DMS79 treated with DMSO at 0.1 percent for 48 hours (cell line): ENCODE measurements at regions not wholly inside any gene's neighbourhood (a gene's known extent, or its start where the extent isn't known, plus 50 kb on each side); places are given as distances from the start of the nearest gene placed in this dataset.
"Not testable (repeated sequence)": the region's sequence is repeated elsewhere in the genome, so short reads cannot be mapped to it uniquely, and the experiment has no call there.

Experiments used
- DNase-seq: peaks from one replicate; lab custom pipeline; 2025; lab: John Stamatoyannopoulos, UW

GRCh38 chr3:105119801-105120340 is 246.8 kb upstream of the ALCAM start:
- DNase-seq, result no peak

GRCh38 chr3:105130911-105131310 is 235.8 kb upstream of the ALCAM start:
- no peak for DNase-seq

GRCh38 chr3:105137911-105138310 is 228.8 kb upstream of the ALCAM start:
- DNase-seq, result no peak

DNA sequence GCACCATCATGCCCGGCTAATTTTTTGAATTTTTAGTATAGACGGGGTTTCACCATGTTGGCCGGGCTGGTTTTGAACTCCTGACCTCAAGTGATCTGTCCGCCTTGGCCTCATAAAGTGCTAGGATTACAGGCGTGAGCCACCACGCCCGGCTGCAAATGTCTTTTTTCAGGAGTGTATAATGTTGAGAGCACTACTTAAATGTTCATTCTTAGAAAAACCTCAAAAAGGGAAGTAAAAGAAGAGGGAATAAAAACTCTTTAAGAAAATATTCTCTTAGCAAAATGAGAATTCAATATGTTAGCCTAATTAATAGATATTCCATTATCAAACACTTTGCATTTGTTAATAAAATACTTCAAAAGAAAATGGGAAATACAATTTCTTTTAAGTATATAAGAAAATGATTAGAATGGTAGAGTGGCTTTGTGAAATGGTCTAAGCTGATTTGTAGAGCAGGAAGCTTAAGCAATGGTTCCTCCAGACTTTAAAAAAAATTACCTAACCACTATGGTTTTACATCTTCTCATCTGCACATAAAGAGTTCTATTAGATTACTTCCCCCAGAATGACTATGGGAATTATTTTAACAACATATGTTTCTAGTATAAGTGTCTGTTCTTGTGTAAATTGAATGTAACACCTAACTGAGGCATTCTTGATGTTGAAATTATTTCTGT is 226.7 kb upstream of the ALCAM start:
- no peak for DNase-seq

GRCh38 chr3:105140899-105141367 is 225.8 kb upstream of the ALCAM start:
- DNase-seq, result no peak

- DNase-seq, result no peak
These were observed 221.9 kb upstream of the ALCAM start for GRCh38 chr3:105144837-105145236.

DNA sequence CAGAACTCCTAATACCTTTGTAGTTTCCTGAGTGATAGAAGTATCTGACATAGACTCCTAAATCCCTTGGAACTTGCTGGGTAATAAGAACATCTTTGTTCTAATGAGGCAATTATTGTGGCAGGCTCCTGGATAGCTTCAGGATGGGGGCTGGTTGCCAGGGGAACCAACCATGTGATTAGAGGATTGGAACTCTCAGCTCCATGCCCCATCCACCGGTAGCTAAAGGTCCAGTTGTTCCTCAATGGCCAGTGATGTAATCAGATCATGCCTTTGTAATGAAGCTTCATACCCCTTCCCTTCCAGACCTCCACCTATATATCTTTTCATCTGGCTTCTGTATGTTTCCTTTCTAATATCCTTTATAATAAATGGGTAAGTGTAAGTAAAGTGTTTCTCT is 221.2 kb upstream of the ALCAM start:
- DNase-seq, result no peak

GRCh38 chr3:105149197-105149596 is 217.5 kb upstream of the ALCAM start:
- DNase-seq, result not testable (repeated sequence)

GRCh38 chr3:105152987-105153386 is 213.7 kb upstream of the ALCAM start:
- DNase-seq, result no peak

- no peak for DNase-seq
These were observed 212.0 kb upstream of the ALCAM start for GRCh38 chr3:105154692-105155091.

GRCh38 chr3:105157067-105157765 is 209.5 kb upstream of the ALCAM start:
- DNase-seq, result no peak

- no peak for DNase-seq
These were observed 209.0 kb upstream of the ALCAM start for GRCh38 chr3:105157766-105158085.

GRCh38 chr3:105158286-105158685 is 208.4 kb upstream of the ALCAM start:
- DNase-seq, result no peak

GRCh38 chr3:105162448-105162847 is 204.3 kb upstream of the ALCAM start:
- DNase-seq, result no peak

- DNase-seq, result no peak
These were observed 199.8 kb upstream of the ALCAM start for GRCh38 chr3:105166893-105167292.

DNA sequence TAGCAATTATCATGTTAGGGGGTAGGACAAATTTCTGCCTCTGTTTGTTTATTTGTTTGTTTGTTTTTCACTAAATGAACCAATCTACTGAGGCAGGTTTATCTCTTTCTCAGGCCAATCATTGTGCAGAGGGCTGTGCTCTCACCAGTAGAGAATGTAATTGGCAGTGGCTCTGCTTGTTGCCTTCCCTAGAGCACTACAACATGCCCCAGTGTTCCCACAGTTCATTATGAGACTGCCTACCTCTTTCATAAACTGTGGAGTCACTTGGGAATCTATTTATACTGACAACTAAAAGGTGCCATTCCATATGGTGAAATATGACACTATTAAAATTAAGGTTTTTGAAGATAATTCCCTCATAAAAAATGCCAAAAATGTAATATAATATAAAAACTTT is 196.3 kb upstream of the ALCAM start:
- DNase-seq, result no peak

- DNase-seq, result peak; percentile 96
These were observed 192.6 kb upstream of the ALCAM start for GRCh38 chr3:105174017-105174615.

DNA sequence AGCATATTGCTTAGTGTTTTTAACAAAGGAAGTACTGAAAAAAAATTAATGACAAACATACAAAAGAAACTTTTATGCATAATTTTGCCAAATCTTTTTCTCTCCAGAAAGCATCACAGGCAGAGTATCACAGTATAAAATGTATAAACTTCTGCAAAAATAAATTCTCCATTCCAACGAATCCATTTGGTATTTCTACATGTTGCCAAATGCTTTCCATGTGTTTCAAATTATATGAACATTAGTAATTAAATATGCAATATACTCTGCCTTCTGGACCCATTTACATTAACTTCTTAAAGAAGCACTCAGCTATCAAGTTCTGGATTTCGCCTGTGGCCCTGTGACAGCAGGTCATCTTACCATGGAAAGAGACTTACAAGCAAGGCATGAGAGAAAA is 189.1 kb upstream of the ALCAM start:
- DNase-seq, result no peak

DNA sequence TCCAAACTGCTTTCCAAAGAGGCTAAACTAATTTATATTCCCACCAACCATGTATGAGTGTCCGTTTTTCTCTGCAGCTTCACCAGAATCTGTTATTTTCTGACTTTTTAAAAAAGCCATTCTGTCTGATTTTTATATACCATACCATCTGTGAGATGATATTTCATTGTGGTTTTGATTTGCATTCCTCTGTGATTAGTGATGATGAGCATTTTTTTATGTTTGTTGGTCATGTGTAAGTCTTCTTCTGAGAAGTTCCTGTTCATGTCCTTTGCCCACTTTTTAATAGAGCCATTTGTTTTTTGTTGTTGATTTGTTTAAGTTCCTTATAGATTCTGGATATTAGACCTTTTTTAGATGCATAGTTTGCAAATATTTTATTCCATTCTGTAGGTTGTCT is 179.4 kb upstream of the ALCAM start:
- DNase-seq, result no peak

DNA sequence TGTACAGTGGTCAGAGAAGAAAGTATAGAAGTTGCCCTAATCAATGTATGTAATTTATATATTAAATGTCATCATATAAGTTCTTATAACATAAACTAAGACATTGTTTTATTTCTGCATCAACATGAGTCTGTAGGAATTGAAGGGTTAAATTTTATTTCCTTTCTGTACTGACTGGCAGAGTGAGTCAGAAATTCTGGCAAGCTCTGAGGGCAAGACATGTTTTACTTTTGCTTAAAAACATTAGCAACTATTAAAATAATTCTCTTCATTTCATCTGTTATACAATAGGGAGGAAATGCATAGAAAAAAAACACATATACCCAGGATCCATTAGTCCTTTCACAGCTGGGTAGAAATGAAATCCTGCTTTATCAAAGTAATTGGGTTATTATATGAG is 171.4 kb upstream of the ALCAM start:
- no peak for DNase-seq

- DNase-seq, result no peak
These were observed 168.8 kb upstream of the ALCAM start for GRCh38 chr3:105197863-105198262.

DNA sequence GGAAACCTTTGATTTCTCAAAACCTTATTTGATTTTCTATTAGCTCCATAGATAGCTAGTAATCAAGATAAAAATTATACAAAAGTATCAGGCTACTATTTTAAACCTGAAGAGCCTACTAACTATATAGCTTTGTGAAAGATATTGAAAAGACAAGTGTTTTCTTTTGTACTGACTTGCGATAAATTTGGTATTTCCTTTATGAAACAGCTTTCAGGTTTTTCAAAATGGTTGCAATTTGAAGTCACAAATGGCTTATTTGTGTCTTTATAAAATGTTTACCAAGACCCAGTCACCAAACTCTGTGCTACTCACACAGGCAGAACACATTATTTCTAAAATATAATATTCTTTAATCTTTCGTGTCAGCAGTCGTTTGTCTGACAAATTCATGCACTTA is 167.5 kb upstream of the ALCAM start:
- no peak for DNase-seq

GRCh38 chr3:105210141-105210540 is 156.6 kb upstream of the ALCAM start:
- no peak for DNase-seq
